ENCODE measurements at regions not wholly inside any gene's neighbourhood (a gene's known extent, or its start where the extent isn't known, plus 50 kb on each side); places are given as distances from the start of the nearest gene placed in this dataset.

- Histone ChIP-seq H3K36me3 (replicated peaks) (no peaks in the 10 kb centered on the region), H3K4me1 (no peaks in the 10 kb centered on the region), H3K4me3 (no peak overlapping the region), H3K27me3 (ENCODE audit: low read depth) (no peaks in the 10 kb centered on the region), H3K9me3 (no peaks in the 10 kb centered on the region)
- in situ Hi-C loops (cut with MboI; ENCODE audit: low sequenced_read_pairs) = no loop called here
- no peak for DNase-seq (ENCODE audit: low spot score in 2 of 2)
These were observed 62.9 kb upstream of the HDGFL1 start for GRCh38 chr6:22506496-22506895.

DNA sequence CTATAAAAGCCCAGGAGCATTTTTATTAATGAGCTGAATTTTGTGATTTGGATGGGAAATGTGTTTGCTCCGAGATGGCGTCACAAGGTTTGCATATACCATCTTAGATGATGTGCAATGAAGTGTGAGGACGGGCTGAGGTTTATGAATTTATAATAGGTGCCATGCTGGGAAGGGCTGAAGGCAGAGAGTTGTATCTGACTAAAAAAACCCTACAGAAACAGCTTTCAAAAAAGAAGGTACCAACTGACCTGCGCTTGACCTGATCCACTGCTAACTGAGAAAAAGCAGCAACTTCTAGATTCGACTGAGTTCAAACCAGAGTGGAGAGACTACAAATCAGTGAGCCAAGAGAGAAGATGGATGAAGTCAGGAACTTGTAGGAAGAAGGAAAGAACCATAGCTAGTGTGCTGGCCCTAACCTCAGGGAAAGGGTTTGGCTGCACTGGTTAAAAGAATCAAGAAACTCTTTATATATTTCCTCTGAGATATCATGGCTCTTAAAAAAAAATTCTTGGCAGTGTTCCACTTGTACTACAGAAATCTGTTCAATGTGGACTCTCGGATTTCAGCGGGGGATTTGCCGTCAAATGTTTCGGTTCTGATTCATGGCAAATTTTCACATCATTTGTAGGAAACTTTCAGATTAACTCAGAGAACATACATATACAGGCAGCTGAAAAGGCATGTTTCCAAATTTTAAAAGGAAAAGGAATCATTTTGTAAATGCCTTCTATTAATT lies 56.5 kb upstream of the HDGFL1 start:
- H3K4me3 ChIP-seq = no peak overlapping the region
- no peak for DNase-seq (ENCODE audit: low spot score in 2 of 2)
- no peaks in the 10 kb centered on the region for H3K36me3 ChIP-seq (replicated peaks)
- H3K27me3 ChIP-seq (ENCODE audit: low read depth) = no peaks in the 10 kb centered on the region
- in situ Hi-C loops (cut with MboI; ENCODE audit: low sequenced_read_pairs) = no loop called here
- no peaks in the 10 kb centered on the region for H3K4me1 ChIP-seq
- H3K9me3 ChIP-seq = no peaks in the 10 kb centered on the region

- no peak for DNase-seq (ENCODE audit: low spot score in 2 of 2)
- Histone ChIP-seq H3K4me1 (no peaks in the 10 kb centered on the region), H3K36me3 (replicated peaks) (no peaks in the 10 kb centered on the region), H3K27me3 (ENCODE audit: low read depth) (no peaks in the 10 kb centered on the region), H3K9me3 (no peaks in the 10 kb centered on the region), H3K4me3 (no peak overlapping the region)
- in situ Hi-C loops (cut with MboI; ENCODE audit: low sequenced_read_pairs) = no loop called here
These were observed 55.7 kb upstream of the HDGFL1 start for GRCh38 chr6:22513667-22514066.

GRCh38 chr6:22519237-22519636 lies 50.1 kb upstream of the HDGFL1 start:
- in situ Hi-C loops (cut with MboI; ENCODE audit: low sequenced_read_pairs) = no loop called here
- H3K9me3 ChIP-seq = peaks cover 2% of the 10 kb centered on the region; the same call in 1 of the 2 replicates
- no peak for DNase-seq (ENCODE audit: low spot score in 2 of 2)

More at GRCh38 chr6:22519237-22519636, 50.1 kb upstream of the HDGFL1 start:
- no peaks in the 10 kb centered on the region for H3K27me3 ChIP-seq (ENCODE audit: low read depth)
- no peaks in the 10 kb centered on the region for H3K36me3 ChIP-seq (replicated peaks)
- no peaks in the 10 kb centered on the region for H3K4me1 ChIP-seq
- H3K4me3 ChIP-seq = no peak overlapping the region

Measured in HAP-1 (cell line).